ENCODE measurements at regions not wholly inside any gene's neighbourhood (a gene's known extent, or its start where the extent isn't known, plus 50 kb on each side); places are given as distances from the start of the nearest gene placed in this dataset.

DNA sequence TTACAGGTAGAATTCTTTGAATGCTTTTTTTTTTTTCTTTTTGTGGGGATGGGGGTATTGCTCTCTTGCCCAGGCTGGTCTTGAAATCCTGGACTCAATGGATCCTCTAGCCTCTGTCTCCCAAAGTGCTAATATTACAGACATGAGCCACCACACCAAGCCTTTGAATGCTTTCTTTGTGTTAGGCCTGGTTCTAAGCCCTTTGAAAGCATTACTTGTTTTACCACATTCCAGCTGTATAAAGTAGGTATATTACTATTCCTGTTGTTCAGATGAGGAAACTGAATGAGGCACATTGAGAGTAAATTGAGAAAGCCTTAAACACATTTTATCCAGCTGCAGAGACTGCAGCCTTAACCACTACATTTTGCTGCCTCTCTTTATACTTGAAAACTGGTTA, 841.8 kb upstream of the ADGRL4 start:
- TF ChIP-seq YY1 (IDR thresholded peaks at IDR 0.05; ENCODE audit: insufficient read depth, insufficient read length) (no peak), ZNF274 (IDR thresholded peaks at IDR 0.05; ENCODE audit: low read depth, low read length) (no peak), SUZ12 (IDR thresholded peaks at IDR 0.05; ENCODE audit: extremely low read depth, insufficient read depth, insufficient read length) (no peak)
